Esophagus squamous epithelium (tissue), 5 donors: ENCODE measurements at regions not wholly inside any gene's neighbourhood (a gene's known extent, or its start where the extent isn't known, plus 50 kb on each side); places are given as distances from the start of the nearest gene placed in this dataset.

Source experiments
- DNase-seq: peaks from one replicate; lab custom pipeline; 2025; lab: John Stamatoyannopoulos, UW
- H3K27ac ChIP-seq, 4 donors: fragments of 200-600 bp; sonication (generic); one replicate each; pipeline ENCODE4 v1.5.1; 2016 to 2019; ENCODE audit warnings: mild to moderate bottlenecking in 1 of 4
- H3K27me3 ChIP-seq, 4 donors: fragments of 200-600 bp; sonication (generic); 1 replicate in 3 of 4; 2 replicates in 1 of 4; pipeline versions ENCODE4 v1.5.1 to v1.6.0; 2017 to 2021; ENCODE audit warnings: antibody characterized with exemption in 1 of 4
- H3K36me3 ChIP-seq, 3 donors: fragments of 200-600 bp; sonication (generic); one replicate each; pipeline ENCODE4 v1.5.1; 2016 to 2019
- H3K4me1 ChIP-seq, 3 donors: fragments of 200-600 bp; sonication (generic); one replicate each; pipeline ENCODE4 v1.5.1; 2017 to 2019
- H3K4me3 ChIP-seq, 4 donors: fragments of 200-600 bp; sonication (generic); 1 replicate in 3 of 4; 2 replicates in 1 of 4; pipeline ENCODE4 v1.5.1; 2016 to 2019; ENCODE audit warnings: mild to moderate bottlenecking in 2 of 4, moderate library complexity in 1 of 4
- H3K9me3 ChIP-seq, 3 donors: fragments of 200-600 bp; sonication (generic); one replicate each; pipeline ENCODE4 v1.5.1; 2016 to 2019
- POLR2A ChIP-seq, 4 donors: fragments of 450-650 bp; IDR thresholded peaks; one replicate each; pipeline ENCODE4 v1.6.1; 2017; ENCODE audit warnings: antibody characterized with exemption in 4 of 4, mild to moderate bottlenecking in 4 of 4, moderate library complexity in 3 of 4
- WGBS, 2 donors: methylation state at CpG; one replicate each; pipeline ENCODE4 v1.1.5; 2018; 5-methylcytosine and 5-hydroxymethylcytosine counted together
- intact Hi-C: fragments of 100-400 bp; cut with DNase I; formaldehyde crosslinking; loops from one replicate; pipeline ENCODE4 v1.15.0; 2022
- TF ChIP-seq, protein P1 (sequence below), 6 experiments: fragments of 450-650 bp in 4 of 6; fragments of 200-600 bp in 2 of 6; sonication (generic) in 2 of 6; IDR thresholded peaks; one replicate each; pipeline ENCODE4 v1.5.1; 2016 to 2019; ENCODE audit warnings: antibody characterized with exemption in 6 of 6, mild to moderate bottlenecking in 4 of 6, moderate library complexity in 4 of 6
- donor health status: DM: yes; HTN: yes; CAD: no.

DNA sequence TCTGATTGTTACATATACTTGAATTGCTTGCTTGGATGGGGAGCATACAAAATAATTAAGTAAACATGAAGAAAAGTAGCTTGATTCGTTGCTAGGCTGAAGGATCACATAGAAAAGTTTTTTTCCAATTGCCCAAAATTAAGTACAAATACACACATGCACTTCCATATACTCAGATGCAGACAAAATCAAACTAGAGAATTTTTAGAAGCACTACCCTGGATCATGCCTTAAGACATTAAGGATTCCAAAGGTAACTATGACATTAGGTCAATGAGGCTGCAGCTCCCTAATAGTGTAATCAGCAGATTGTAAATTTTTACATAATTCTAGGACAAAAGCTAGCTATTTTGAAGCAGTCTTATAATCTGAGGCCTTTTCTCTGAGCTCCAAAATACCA, 216.9 kb upstream of the TMEM161B start:
- DNase-seq, result no peak
- Histone ChIP-seq H3K4me3 (no peak overlapping the region), H3K27me3 (peaks cover 0 to 2% (median 0%) of the 10 kb centered on the region in 4 donors), H3K4me1 (no peaks in the 10 kb centered on the region), H3K36me3 (no peaks in the 10 kb centered on the region), H3K9me3 (no peaks in the 10 kb centered on the region), H3K27ac (no peak overlapping the region)
- 24 to 35% methylated on average over 1 of the region's 1 CpG for WGBS, 2 donors
- intact Hi-C loops, result no loop called here
- TF ChIP-seq, protein P1, sequence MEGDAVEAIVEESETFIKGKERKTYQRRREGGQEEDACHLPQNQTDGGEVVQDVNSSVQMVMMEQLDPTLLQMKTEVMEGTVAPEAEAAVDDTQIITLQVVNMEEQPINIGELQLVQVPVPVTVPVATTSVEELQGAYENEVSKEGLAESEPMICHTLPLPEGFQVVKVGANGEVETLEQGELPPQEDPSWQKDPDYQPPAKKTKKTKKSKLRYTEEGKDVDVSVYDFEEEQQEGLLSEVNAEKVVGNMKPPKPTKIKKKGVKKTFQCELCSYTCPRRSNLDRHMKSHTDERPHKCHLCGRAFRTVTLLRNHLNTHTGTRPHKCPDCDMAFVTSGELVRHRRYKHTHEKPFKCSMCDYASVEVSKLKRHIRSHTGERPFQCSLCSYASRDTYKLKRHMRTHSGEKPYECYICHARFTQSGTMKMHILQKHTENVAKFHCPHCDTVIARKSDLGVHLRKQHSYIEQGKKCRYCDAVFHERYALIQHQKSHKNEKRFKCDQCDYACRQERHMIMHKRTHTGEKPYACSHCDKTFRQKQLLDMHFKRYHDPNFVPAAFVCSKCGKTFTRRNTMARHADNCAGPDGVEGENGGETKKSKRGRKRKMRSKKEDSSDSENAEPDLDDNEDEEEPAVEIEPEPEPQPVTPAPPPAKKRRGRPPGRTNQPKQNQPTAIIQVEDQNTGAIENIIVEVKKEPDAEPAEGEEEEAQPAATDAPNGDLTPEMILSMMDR (IDR thresholded peaks at IDR 0.05), result no peak
- no peak for TF ChIP-seq POLR2A (IDR thresholded peaks at IDR 0.05)

DNA sequence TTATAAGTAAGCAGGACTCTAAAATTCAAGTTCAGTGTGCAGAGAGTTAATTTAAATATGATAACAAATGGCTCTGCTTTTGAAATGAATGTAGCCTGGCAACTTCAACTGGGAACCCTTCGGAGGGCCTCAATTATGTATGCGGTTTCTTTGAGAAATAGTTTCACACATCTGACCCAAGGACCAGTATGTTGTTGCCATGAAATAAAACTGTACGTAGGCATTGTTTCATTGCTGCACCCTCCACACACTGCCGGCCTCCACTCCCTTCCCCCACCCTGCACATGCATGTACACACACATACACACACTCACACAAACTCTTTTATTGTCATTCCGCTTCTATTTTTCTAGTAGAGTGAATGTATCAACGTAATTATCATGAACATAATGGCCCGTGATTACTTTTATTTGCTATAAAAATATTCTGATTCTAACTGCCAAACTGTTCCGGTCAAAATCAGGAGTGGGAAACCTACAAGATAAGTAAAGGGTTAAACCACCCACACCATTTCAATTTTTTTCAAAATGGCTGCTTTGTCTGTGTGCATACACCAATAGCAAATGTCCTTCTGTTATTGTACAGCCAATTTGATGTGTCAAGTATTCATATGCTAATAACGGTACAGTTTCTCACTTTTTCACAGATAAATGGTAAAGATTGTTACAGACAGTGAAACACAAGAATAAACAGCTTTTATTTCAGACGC, 215.5 kb upstream of the TMEM161B start:
- no peaks in the 10 kb centered on the region for H3K36me3 ChIP-seq
- H3K9me3 ChIP-seq, result no peaks in the 10 kb centered on the region
- TF ChIP-seq, protein P1 (IDR thresholded peaks at IDR 0.05), result no peak
- TF ChIP-seq POLR2A (IDR thresholded peaks at IDR 0.05), result no peak
- no peaks in the 10 kb centered on the region for H3K4me1 ChIP-seq
- no peak overlapping the region for H3K4me3 ChIP-seq
- no peak overlapping the region for H3K27ac ChIP-seq
- WGBS, 2 donors, result 67 to 69% methylated on average over 10 of the region's 10 CpGs
- intact Hi-C loops, result no loop called here
- H3K27me3 ChIP-seq, result no peaks in the 10 kb centered on the region
- no peak for DNase-seq

DNA sequence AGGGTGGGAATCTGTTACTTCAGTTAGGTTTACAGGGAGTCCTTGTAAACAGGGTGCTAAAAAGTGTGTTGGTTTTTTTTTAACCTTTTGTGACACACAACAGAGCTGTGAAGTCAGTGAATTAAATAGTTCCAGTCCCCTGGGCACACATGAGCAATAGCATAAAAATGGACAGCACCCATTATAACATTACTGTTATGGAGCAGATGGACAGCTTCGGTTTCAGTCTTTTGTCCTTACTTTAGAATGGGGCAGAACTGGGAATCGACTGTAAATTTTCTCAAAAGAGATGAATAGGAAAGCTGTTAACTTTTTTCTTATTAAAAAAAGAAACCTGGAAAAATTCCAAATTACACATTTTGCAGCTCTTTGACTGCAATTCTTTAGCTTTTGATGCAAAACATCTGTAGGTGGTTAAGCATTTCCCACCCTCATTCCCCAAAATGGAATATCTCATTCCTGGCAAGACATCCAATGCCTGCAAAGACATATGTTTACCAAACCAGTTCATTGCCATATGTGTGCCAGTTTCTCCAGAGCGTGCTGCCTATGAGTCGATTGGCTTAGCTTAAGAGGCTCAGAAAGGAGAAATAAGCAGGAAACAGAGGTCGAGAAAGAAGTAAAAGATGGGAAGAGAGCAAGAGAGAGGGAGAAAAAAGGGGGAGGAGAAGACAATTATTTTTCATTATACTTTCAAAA, 212.3 kb upstream of the TMEM161B start:
- no peak for TF ChIP-seq POLR2A (IDR thresholded peaks at IDR 0.05)
- TF ChIP-seq, protein P1 (IDR thresholded peaks at IDR 0.05), result no peak
- no peaks in the 10 kb centered on the region for H3K4me1 ChIP-seq
- DNase-seq, result no peak
- H3K9me3 ChIP-seq, result no peaks in the 10 kb centered on the region
- H3K27ac ChIP-seq, result no peak overlapping the region
- intact Hi-C loops, result no loop called here
- H3K36me3 ChIP-seq, result no peaks in the 10 kb centered on the region
- WGBS, 2 donors, result 24 to 33% methylated on average over 5 of the region's 5 CpGs
- H3K4me3 ChIP-seq, result no peak overlapping the region
- H3K27me3 ChIP-seq, result no peaks in the 10 kb centered on the region

DNA sequence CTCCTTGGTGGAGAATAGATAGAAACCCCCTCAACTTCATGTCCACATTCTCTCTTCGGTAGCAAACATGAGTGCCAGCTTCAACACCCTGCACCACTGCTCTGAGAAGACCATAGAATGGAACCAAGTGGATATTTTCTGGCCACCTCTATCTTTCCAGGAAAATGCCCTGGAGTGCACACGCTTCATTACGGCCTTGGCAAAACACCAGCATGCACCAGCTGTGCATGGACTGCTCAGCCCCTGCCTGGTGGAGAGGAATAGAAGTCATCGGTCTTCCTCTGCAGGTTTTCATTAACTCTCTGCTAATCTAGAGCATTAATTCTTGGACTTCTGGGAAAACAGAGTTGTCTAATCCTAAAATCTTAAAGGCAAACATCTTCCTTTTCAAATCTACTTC, 211.6 kb upstream of the TMEM161B start:
- no peak for TF ChIP-seq POLR2A (IDR thresholded peaks at IDR 0.05)
- TF ChIP-seq, protein P1 (IDR thresholded peaks at IDR 0.05), result no peak
- Histone ChIP-seq H3K4me1 (no peaks in the 10 kb centered on the region), H3K9me3 (no peaks in the 10 kb centered on the region), H3K27me3 (no peaks in the 10 kb centered on the region), H3K27ac (no peak overlapping the region), H3K36me3 (no peaks in the 10 kb centered on the region), H3K4me3 (no peak overlapping the region)
- 32 to 53% methylated on average over 2 to 4 of the region's 4 CpGs for WGBS, 2 donors
- no peak for DNase-seq
- intact Hi-C loops, result no loop called here

DNA sequence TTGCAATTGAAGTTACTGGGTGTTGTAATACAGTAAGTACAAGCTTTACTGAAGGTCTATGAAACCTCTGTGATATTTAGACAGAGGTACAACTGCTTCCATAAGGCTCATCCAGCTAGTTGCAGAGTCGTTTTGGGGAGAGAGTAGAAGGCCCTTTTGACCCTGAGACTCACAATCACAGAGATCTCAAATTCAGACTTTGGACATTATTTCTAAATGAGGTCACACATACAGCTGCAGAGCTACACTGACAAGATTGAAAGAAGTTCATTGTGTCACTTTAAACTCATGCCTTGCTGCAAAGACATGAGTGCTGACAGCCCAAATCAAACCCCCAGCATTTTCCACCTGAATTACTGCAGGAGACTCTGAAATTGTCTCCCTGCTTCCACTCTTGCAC, 205.9 kb upstream of the TMEM161B start:
- Histone ChIP-seq H3K27ac (no peak overlapping the region), H3K36me3 (no peaks in the 10 kb centered on the region), H3K27me3 (no peaks in the 10 kb centered on the region), H3K4me3 (no peak overlapping the region), H3K9me3 (no peaks in the 10 kb centered on the region), H3K4me1 (no peaks in the 10 kb centered on the region)
- WGBS, 2 donors, result 20 to 33% methylated on average over 1 of the region's 1 CpG
- DNase-seq, result no peak
- TF ChIP-seq POLR2A (IDR thresholded peaks at IDR 0.05), result no peak
- TF ChIP-seq, protein P1 (IDR thresholded peaks at IDR 0.05), result no peak
- intact Hi-C loops, result no loop called here
